ENCODE measurements at regions not wholly inside any gene's neighbourhood (a gene's known extent, or its start where the extent isn't known, plus 50 kb on each side); places are given as distances from the start of the nearest gene placed in this dataset.

DNA sequence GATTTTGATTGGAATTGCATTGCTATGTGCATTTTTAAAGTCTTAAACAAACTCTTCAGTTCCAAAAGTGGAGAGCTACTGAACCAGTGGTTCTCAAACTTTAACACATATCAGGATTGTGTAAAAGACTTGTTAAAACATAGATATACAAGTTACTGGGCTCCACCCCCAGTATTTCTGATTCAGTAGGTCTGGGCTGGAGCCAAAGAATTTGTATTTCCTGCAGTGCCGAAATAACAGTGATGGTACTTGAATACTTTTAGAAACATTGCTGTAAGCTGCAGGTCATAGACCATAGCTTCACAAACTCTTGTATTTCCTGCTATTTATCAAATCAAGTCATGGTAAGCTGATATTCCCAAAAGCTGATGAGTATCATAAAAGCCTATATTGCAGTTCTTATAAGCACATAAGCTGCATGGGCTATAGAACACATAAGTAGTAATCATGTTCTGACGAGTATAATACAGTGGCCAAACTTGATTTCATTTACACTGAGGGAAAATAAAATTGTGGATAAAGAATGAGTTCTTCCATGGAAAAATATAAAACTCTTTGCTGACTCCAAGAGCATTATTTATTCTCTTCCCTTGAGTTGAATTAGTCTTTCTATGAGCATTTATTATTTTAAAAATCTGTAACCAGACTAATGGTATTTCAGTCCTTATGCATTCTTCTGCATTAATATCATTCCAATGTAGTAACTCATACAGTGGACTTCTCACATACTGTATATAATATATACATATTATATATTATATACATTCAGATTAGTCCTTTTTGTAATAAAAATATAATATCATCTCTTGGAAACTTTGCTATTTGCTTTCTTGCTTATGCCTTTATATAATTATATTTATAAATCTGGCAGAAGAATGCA lies 550.5 kb upstream of the AGTR1 start:
- H3K36me3 Mint-ChIP-seq (ENCODE audit: insufficient read depth), result no peaks in the 10 kb centered on the region
- H3K4me1 Mint-ChIP-seq (ENCODE audit: low read depth), result no peaks in the 10 kb centered on the region
- no peaks in the 10 kb centered on the region for H3K9me3 Mint-ChIP-seq
- no peak for ATAC-seq
- H3K27me3 Mint-ChIP-seq (ENCODE audit: low read depth), result no peaks in the 10 kb centered on the region
- DNase-seq, result no peak
- H3K4me3 Mint-ChIP-seq, result no peak overlapping the region

DNA sequence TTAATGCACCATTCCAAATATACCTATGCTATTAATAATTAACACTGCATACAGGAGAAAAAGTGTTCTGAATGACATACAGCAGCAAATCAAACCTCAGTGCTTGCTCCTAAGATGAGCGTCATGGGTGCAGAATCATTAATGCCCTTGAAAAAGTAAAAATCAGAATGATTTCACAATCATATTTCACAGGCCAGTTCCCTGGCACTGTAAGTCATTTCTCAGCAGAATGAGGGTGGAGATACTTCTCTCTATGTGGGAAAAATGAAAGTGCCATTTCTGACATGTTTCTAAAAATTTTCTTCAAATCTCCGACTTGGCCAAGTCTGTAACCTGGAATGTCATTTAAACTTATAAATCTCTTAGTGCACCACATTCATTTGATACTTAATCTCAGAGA lies 549.8 kb upstream of the AGTR1 start:
- no peak for DNase-seq
- no peak for ATAC-seq
- no peaks in the 10 kb centered on the region for H3K36me3 Mint-ChIP-seq (ENCODE audit: insufficient read depth)
- H3K4me1 Mint-ChIP-seq (ENCODE audit: low read depth), result no peaks in the 10 kb centered on the region
- H3K4me3 Mint-ChIP-seq, result no peak overlapping the region
- no peaks in the 10 kb centered on the region for H3K9me3 Mint-ChIP-seq
- H3K27me3 Mint-ChIP-seq (ENCODE audit: low read depth), result no peaks in the 10 kb centered on the region

DNA sequence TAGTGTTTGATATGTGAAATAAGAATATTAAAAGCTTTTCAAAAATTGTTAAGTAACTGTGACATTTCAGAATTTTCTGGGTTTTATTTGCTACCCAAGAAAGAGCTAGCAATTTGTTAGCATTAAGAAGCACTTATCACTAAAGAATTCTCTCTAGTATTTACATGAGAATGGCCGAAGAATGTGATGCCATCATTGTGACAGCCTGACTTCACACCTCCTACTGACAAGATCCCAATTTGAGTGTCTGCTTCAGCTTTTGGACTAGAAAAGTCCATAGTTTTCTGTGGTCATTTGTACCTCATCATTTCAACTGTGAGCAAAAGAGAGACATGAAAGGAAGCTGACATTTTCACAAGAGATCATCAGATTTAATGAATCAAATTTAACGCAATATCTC lies 548.1 kb upstream of the AGTR1 start:
- no peaks in the 10 kb centered on the region for H3K4me1 Mint-ChIP-seq (ENCODE audit: low read depth)
- ATAC-seq, result no peak

DNA sequence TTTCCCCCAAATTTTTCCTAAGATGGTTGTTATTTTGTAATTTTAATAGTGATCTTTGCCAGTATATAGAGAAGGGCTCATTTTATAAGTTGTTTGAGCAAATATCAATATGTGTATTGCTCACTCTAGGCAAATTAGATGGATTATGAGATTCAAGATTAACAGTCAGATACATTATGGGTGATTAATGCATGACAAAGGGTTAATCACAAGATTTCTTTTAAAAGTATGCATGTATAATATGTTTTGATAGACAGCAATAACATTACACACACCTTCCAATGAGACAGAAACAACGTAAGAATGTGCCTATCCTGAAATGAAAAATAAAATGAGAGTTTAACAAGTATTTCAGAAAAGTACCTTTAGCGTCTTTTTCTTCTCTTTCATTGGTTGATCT lies 547.6 kb upstream of the AGTR1 start:
- no peaks in the 10 kb centered on the region for H3K36me3 Mint-ChIP-seq (ENCODE audit: insufficient read depth)
- H3K27me3 Mint-ChIP-seq (ENCODE audit: low read depth), result no peaks in the 10 kb centered on the region
- H3K9me3 Mint-ChIP-seq, result no peaks in the 10 kb centered on the region
- no peak overlapping the region for H3K4me3 Mint-ChIP-seq
- no peaks in the 10 kb centered on the region for H3K4me1 Mint-ChIP-seq (ENCODE audit: low read depth)
- DNase-seq, result no peak
- no peak for ATAC-seq

More for the DNA sequence above, 548.1 kb upstream of the AGTR1 start:
- Mint-ChIP-seq H3K4me3 (no peak overlapping the region), H3K36me3 (ENCODE audit: insufficient read depth) (no peaks in the 10 kb centered on the region), H3K27me3 (ENCODE audit: low read depth) (no peaks in the 10 kb centered on the region), H3K9me3 (no peaks in the 10 kb centered on the region)
- DNase-seq, result no peak

DNA sequence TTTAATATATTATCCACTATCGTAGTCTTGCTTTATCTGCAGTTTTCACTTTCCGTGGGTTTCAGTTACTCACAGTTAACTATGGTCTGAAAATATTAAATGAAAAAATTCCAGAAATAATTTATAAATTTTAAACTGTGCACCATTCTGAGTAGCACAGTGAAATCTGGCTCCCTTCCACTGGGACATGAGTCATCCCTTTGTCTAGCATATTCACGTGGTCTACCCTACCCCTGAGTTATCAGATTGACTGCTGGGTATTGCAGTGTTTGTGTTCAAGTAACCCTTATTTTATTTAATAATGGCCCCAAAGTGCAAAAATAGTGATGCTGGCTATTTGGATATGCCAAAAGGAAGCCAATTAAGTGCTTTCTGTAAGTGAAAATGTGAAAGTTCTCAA lies 539.5 kb upstream of the AGTR1 start:
- DNase-seq (no peak), ATAC-seq (no peak)
- no peaks in the 10 kb centered on the region for H3K4me1 Mint-ChIP-seq (ENCODE audit: low read depth)
- H3K4me3 Mint-ChIP-seq, result no peak overlapping the region
- no peaks in the 10 kb centered on the region for H3K36me3 Mint-ChIP-seq (ENCODE audit: insufficient read depth)
- H3K9me3 Mint-ChIP-seq, result no peaks in the 10 kb centered on the region
- H3K27me3 Mint-ChIP-seq (ENCODE audit: low read depth), result no peaks in the 10 kb centered on the region

DNA sequence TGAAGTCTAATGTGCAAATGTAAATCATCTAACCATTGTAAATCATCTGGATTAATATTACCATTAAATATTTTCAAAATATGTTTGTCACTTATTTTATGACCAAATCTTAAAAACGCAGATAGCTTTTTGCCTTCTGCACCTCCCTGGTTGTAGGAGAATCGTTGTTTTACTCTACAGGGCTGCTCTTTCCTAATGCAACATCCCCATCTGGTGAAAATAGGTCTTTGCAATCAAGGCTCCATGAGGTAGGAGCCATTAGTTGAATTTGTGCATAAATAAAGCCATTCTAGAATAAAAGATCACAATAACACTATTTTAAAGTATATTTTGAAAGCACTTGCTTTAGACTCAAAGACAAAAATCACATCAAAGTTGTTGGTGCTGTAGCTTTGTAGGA lies 535.6 kb upstream of the AGTR1 start:
- DNase-seq, result no peak
- H3K9me3 Mint-ChIP-seq, result no peaks in the 10 kb centered on the region
- no peak for ATAC-seq
- H3K4me1 Mint-ChIP-seq (ENCODE audit: low read depth), result no peaks in the 10 kb centered on the region
- no peaks in the 10 kb centered on the region for H3K36me3 Mint-ChIP-seq (ENCODE audit: insufficient read depth)
- H3K27me3 Mint-ChIP-seq (ENCODE audit: low read depth), result no peaks in the 10 kb centered on the region
- H3K4me3 Mint-ChIP-seq, result no peak overlapping the region

DNA sequence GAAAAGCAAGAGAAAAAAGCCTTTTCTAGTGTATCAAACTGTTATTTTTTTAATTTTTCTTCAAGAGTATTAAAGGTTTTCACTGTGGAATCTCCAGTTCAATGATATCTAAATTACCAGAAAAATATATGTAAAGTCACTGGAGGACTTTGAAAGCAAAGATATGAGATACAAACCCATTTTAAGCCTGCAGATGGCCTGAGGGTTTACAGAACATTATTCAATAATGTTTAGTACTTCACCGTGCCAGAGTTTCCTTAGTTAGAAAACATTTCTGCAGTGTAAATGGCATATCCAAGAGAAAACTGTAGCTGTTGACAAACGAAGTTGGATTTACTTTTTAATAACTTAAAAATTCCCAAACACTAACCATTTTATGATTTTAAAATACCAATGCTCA lies 529.4 kb upstream of the AGTR1 start:
- DNase-seq (no peak), ATAC-seq (no peak)
- no peaks in the 10 kb centered on the region for H3K9me3 Mint-ChIP-seq
- H3K36me3 Mint-ChIP-seq (ENCODE audit: insufficient read depth), result no peaks in the 10 kb centered on the region
- no peaks in the 10 kb centered on the region for H3K4me1 Mint-ChIP-seq (ENCODE audit: low read depth)
- no peak overlapping the region for H3K4me3 Mint-ChIP-seq
- no peaks in the 10 kb centered on the region for H3K27me3 Mint-ChIP-seq (ENCODE audit: low read depth)

DNA sequence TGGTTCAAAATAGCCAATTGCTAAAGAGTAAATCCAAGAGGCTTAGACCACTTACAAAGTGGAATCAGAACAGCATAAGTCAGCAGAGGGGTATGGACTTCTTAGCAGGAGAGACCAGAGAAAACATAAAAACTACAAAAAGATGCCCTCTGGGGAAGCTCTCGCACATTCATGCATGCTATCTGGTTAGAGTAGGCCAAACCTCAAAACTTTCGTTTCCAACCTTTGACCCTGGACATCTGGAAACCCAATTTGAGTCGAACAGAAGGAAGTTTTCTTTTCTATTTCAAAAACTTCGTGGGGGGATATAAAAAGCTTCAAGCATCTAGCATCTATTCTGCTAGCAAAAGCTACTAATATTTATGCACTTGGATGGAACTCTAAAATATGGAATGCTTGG lies 523.9 kb upstream of the AGTR1 start:
- H3K4me3 Mint-ChIP-seq, result no peak overlapping the region
- DNase-seq (no peak), ATAC-seq (no peak)
- H3K36me3 Mint-ChIP-seq (ENCODE audit: insufficient read depth), result no peaks in the 10 kb centered on the region
- no peaks in the 10 kb centered on the region for H3K4me1 Mint-ChIP-seq (ENCODE audit: low read depth)
- H3K27me3 Mint-ChIP-seq (ENCODE audit: low read depth), result no peaks in the 10 kb centered on the region
- peaks cover 10% of the 10 kb centered on the region for H3K9me3 Mint-ChIP-seq

DNA sequence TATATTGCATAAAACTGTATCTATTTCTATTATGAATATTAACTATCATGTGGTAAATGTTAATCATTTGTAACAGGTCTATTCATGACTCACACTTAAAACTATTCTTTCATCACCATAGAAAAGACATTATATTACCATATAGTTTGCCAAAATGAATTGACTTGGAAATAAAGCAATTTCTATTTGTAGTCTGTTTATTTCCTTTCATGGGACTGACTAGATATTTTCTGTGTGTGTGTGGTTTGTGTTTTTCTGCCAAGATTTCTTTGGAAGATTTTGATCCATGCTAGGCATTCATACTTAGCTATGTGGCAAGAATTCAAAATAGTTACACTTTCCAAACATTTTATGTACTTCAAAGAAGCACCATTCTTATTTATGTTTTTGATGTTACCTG lies 522.5 kb upstream of the AGTR1 start:
- DNase-seq (no peak), ATAC-seq (no peak)
- Mint-ChIP-seq H3K36me3 (ENCODE audit: insufficient read depth) (no peaks in the 10 kb centered on the region), H3K4me1 (ENCODE audit: low read depth) (no peaks in the 10 kb centered on the region), H3K27me3 (ENCODE audit: low read depth) (no peaks in the 10 kb centered on the region), H3K4me3 (no peak overlapping the region), H3K9me3 (peaks cover 10% of the 10 kb centered on the region)

DNA sequence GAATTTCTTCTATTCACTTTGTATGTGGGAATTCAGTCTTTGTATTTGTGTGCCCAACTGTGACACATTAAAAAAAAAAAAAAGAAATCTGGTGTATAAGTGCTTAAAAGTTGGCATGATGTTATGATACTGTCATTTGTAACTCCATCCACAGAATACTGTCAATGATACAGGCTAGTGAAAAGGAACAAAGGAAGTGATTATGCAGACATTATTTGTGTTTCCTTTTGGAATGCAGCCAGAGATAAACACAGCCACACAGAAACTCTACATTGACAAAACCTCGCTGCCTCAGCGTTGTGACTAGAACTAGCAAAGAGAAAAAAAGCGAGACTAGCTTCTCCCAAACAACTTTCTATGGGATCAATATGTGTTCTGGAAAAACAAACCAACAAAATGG lies 519.2 kb upstream of the AGTR1 start:
- no peak for DNase-seq
- no peak for ATAC-seq
- no peaks in the 10 kb centered on the region for H3K4me1 Mint-ChIP-seq (ENCODE audit: low read depth)
- no peaks in the 10 kb centered on the region for H3K27me3 Mint-ChIP-seq (ENCODE audit: low read depth)
- peaks cover 10% of the 10 kb centered on the region for H3K9me3 Mint-ChIP-seq
- H3K36me3 Mint-ChIP-seq (ENCODE audit: insufficient read depth), result no peaks in the 10 kb centered on the region
- H3K4me3 Mint-ChIP-seq, result no peak overlapping the region

DNA sequence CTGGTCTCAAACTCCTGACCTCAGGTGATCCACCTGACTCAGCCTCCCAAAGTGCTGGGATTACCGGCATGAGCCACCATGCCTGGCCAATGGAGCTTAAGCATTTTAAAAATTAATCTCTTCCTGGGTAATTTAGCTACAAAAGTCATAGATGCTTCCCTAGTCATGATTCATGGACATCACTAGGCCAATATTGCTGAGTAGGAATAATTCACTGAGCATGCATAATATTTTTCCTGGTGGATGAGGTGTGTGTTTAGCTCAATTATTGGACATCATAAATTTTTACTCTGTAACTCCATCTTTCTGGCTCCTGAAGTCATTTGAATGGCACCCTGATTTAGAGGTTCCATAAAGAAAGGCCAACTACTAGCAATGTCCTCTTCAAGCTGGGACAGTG lies 512.9 kb upstream of the AGTR1 start:
- Mint-ChIP-seq H3K9me3 (no peaks in the 10 kb centered on the region), H3K27me3 (ENCODE audit: low read depth) (no peaks in the 10 kb centered on the region), H3K4me1 (ENCODE audit: low read depth) (no peaks in the 10 kb centered on the region), H3K4me3 (no peak overlapping the region), H3K36me3 (ENCODE audit: insufficient read depth) (no peaks in the 10 kb centered on the region)
- no peak for ATAC-seq
- DNase-seq, result no peak

DNA sequence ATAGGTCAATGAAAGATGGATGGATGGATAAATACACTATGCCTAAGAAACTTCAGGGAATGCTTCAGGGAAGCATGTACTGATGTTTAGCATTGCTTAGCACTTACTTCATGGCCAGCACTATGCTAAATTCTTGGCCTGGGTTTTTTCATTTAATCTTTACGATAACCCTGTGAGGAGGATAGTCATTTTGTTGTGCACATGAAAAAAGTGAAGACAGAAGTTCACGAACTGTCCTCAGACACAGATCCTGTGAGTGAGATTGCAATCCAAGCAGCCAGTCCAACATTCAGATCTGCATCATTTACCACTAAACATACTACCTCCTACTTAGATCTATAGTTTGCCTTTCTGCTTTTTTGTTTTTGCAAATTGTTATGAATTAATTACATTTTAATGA lies 510.8 kb upstream of the AGTR1 start:
- Mint-ChIP-seq H3K27me3 (ENCODE audit: low read depth) (no peaks in the 10 kb centered on the region), H3K9me3 (no peaks in the 10 kb centered on the region), H3K4me1 (ENCODE audit: low read depth) (no peaks in the 10 kb centered on the region), H3K36me3 (ENCODE audit: insufficient read depth) (no peaks in the 10 kb centered on the region), H3K4me3 (no peak overlapping the region)
- ATAC-seq (no peak), DNase-seq (no peak)

DNA sequence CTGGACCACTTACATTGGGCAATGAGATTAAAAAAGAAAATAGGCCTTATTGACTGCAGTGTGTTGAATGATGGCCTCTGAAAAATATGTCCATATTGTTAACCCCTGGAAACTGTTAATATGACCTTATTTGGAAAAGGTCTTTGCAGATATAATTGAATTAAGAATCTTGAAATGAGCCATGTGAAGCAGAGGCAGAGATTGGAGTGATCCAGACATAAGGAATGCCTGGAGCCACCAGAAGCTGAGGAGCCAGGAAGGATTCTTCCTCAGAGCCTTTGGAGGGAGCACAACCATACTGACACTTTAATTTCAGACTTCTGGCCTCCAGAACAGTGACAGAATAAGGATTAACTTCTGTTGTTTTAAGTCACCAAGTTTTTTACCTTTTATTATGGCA lies 510.4 kb upstream of the AGTR1 start:
- ATAC-seq (no peak), DNase-seq (no peak)
- no peaks in the 10 kb centered on the region for H3K36me3 Mint-ChIP-seq (ENCODE audit: insufficient read depth)
- H3K4me3 Mint-ChIP-seq, result no peak overlapping the region
- H3K27me3 Mint-ChIP-seq (ENCODE audit: low read depth), result no peaks in the 10 kb centered on the region
- no peaks in the 10 kb centered on the region for H3K4me1 Mint-ChIP-seq (ENCODE audit: low read depth)
- H3K9me3 Mint-ChIP-seq, result no peaks in the 10 kb centered on the region

DNA sequence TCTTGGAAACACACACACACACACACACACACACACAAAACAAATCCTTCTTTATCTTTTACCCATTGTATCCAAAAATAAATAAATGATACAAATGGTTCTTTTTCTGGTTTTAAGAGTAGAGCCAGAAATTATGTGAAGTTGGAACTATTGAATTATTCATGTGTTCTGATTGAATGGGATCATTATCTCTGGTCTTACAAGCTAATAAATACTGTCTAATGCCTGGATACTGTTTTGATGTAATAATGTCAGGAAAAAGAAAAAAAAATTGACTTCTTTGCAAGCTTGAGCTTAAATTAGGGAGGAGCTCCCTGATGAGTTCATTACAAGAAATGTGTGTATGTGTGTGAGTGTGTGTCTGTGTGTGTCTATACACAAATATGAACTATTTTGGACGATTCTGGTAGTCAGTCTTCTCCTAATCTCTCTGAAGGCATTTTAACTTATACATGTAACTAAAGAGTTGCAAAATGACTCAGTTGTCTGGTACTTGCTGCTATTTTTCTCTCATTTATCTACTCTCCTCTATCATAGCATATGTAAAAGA lies 507.2 kb upstream of the AGTR1 start:
- H3K4me3 Mint-ChIP-seq, result no peak overlapping the region
- H3K27me3 Mint-ChIP-seq (ENCODE audit: low read depth), result no peaks in the 10 kb centered on the region
- no peak for ATAC-seq
- H3K4me1 Mint-ChIP-seq (ENCODE audit: low read depth), result no peaks in the 10 kb centered on the region
- DNase-seq, result no peak
- H3K36me3 Mint-ChIP-seq (ENCODE audit: insufficient read depth), result no peaks in the 10 kb centered on the region
- no peaks in the 10 kb centered on the region for H3K9me3 Mint-ChIP-seq

DNA sequence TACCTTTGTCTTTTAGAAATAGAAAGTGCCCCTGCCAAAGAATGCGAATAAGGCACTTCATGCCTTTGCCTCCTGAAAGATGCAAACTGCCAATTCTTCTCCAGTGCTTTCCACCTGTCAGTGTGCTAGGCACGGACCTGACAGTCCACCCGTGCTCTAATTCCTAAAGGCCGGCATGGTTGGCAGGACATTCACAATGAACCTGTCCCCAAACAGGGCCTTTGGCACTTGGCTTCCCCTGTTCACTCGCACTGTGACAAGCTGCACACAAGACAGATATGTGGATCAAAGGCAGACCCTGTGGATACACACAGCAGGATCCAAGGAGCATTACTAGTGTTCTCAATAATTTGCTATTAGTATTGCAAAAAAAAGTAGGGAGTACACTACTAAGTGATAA lies 505.7 kb upstream of the AGTR1 start:
- ATAC-seq, result no peak
- peaks cover 6% of the 10 kb centered on the region for H3K9me3 Mint-ChIP-seq
- H3K4me1 Mint-ChIP-seq (ENCODE audit: low read depth), result no peaks in the 10 kb centered on the region
- no peak for DNase-seq
- no peak overlapping the region for H3K4me3 Mint-ChIP-seq
- H3K27me3 Mint-ChIP-seq (ENCODE audit: low read depth), result no peaks in the 10 kb centered on the region
- no peaks in the 10 kb centered on the region for H3K36me3 Mint-ChIP-seq (ENCODE audit: insufficient read depth)

All from activated T-cell treated with anti-CD3 and anti-CD28 coated beads, Interleukin-2, amount 50 U/mL, for 4 hours (primary cell).